GM19035 (cell line): ENCODE measurements at regions not wholly inside any gene's neighbourhood (a gene's known extent, or its start where the extent isn't known, plus 50 kb on each side); places are given as distances from the start of the nearest gene placed in this dataset.

Source experiments
- ATAC-seq: cut with Tn5 transposase; IDR thresholded peaks from one replicate; pipeline ENCODE4 v1.9.1; 2021; ENCODE audit not compliant: unreplicated experiment

- no peak for ATAC-seq
Measured at GRCh38 chr15:98513428-98513986, 134.8 kb upstream of the IGF1R start.

- no peak for ATAC-seq
Measured at GRCh38 chr15:98514034-98514622, 134.2 kb upstream of the IGF1R start.

GRCh38 chr15:98518823-98519561, 129.3 kb upstream of the IGF1R start:
- ATAC-seq: peak; percentile 73

GRCh38 chr15:98519767-98520550, 128.4 kb upstream of the IGF1R start:
- ATAC-seq: no peak

GRCh38 chr15:98522127-98522526, 126.2 kb upstream of the IGF1R start:
- no peak for ATAC-seq

- ATAC-seq: no peak
Measured at GRCh38 chr15:98523912-98524662, 124.3 kb upstream of the IGF1R start.

GRCh38 chr15:98524838-98525660, 123.3 kb upstream of the IGF1R start:
- no peak for ATAC-seq

GRCh38 chr15:98525661-98526001, 122.7 kb upstream of the IGF1R start:
- ATAC-seq: no peak

GRCh38 chr15:98526094-98526493, 122.2 kb upstream of the IGF1R start:
- ATAC-seq: no peak

GRCh38 chr15:98528046-98528725, 120.2 kb upstream of the IGF1R start:
- ATAC-seq: no peak

GRCh38 chr15:98529205-98530145, 118.9 kb upstream of the IGF1R start:
- ATAC-seq: no peak

- ATAC-seq: no peak
Measured at GRCh38 chr15:98530570-98530969, 117.8 kb upstream of the IGF1R start.

GRCh38 chr15:98532063-98532462, 116.3 kb upstream of the IGF1R start:
- no peak for ATAC-seq

GRCh38 chr15:98536976-98537375, 111.4 kb upstream of the IGF1R start:
- ATAC-seq: no peak

- no peak for ATAC-seq
Measured at GRCh38 chr15:98537516-98538060, 110.8 kb upstream of the IGF1R start.

- ATAC-seq: no peak
Measured at GRCh38 chr15:98541519-98541918, 106.8 kb upstream of the IGF1R start.

GRCh38 chr15:98543237-98543636, 105.1 kb upstream of the IGF1R start:
- no peak for ATAC-seq

GRCh38 chr15:98546329-98546728, 102.0 kb upstream of the IGF1R start:
- ATAC-seq: no peak
